Endothelial cell of umbilical vein (primary cell): ENCODE measurements at regions not wholly inside any gene's neighbourhood (a gene's known extent, or its start where the extent isn't known, plus 50 kb on each side); places are given as distances from the start of the nearest gene placed in this dataset.

Experiments used
- BruUV-seq: library from RNA; stranded (reverse); fragments of 400-500 nt; replicated peaks from 2 replicates; lab custom pipeline; 2021; lab: Mats Ljungman, UMichigan
- CTCF ChIA-PET: fragments of 300-600, 350-600 bp; sonication (Branson Sonifier 250); formaldehyde crosslinking; loops from one replicate; lab custom pipeline; 2021; ENCODE audit warnings: antibody characterized with exemption, inconsistent platforms; lab: Charles Lee
- POLR2A ChIA-PET: fragments of 300-600, 350-600 bp; sonication (Branson Sonifier 250); formaldehyde crosslinking; loops from one replicate; lab custom pipeline; 2021; ENCODE audit warnings: antibody characterized with exemption, inconsistent platforms; lab: Charles Lee
- DNase-seq: peaks from one replicate; pipeline ENCODE4 v3.0.0-alpha.2; 2011; ENCODE audit warnings: low read depth, low spot score
- FAIRE-seq: peaks from 2 replicates; lab custom pipeline; 2011; peaks lifted over from hg19 to GRCh38; lab: Jason Lieb, UNC
- H2AFZ ChIP-seq: 2 replicates; pipeline ENCODE4 v1.6.0; 2012; ENCODE audit warnings: low read depth, low read length, control low read depth, inconsistent platforms
- H3K27ac ChIP-seq: 2 replicates; pipeline ENCODE4 v1.5.1; 2011; ENCODE audit warnings: low read depth, mild to moderate bottlenecking, control low read depth, low read length, moderate library complexity; ENCODE audit not compliant: insufficient read depth
- H3K27me3 ChIP-seq, 2 experiments: 2 replicates each; pipeline versions ENCODE4 v1.6.0 to v1.6.1; 2011; ENCODE audit warnings: low read length in 2 of 2, mixed read lengths in 1 of 2; ENCODE audit not compliant: control insufficient read depth in 2 of 2, insufficient read depth in 2 of 2
- H3K36me3 ChIP-seq, 2 experiments: 2 replicates in 1 of 2; 3 replicates in 1 of 2; pipeline ENCODE4 v1.5.1; 2011; ENCODE audit warnings: low read length in 2 of 2, mild to moderate bottlenecking in 1 of 2, moderate library complexity in 1 of 2; ENCODE audit not compliant: control insufficient read depth in 2 of 2, insufficient read depth in 2 of 2; ENCODE audit errors: extremely low read depth in 1 of 2
- H3K4me1 ChIP-seq: 3 replicates; pipeline ENCODE4 v1.5.1; 2011; ENCODE audit warnings: mild to moderate bottlenecking, low read length; ENCODE audit not compliant: control insufficient read depth, insufficient read depth; ENCODE audit errors: extremely low read depth
- H3K4me2 ChIP-seq: 2 replicates; pipeline ENCODE4 v1.6.1; 2011; ENCODE audit warnings: low read length, control low read depth, mixed read lengths; ENCODE audit not compliant: insufficient read depth
- H3K4me3 ChIP-seq, 3 experiments: fragments of 200-600 bp in 1 of 3; sonication (generic), shearing (Covaris generic) in 1 of 3; replicated peaks in 1 of 3; 2 replicates each; pipeline ENCODE4 v1.5.1; 2011 to 2016; ENCODE audit warnings: control low read depth in 3 of 3, low read length in 3 of 3, mild to moderate bottlenecking in 2 of 3, inconsistent platforms in 1 of 3, low read depth in 1 of 3, moderate library complexity in 1 of 3; ENCODE audit not compliant: insufficient read depth in 1 of 3
- H3K79me2 ChIP-seq: 2 replicates; pipeline ENCODE4 v1.6.0; 2012; ENCODE audit warnings: low read length, inconsistent platforms; ENCODE audit not compliant: control insufficient read depth, insufficient read depth
- H3K9ac ChIP-seq: replicated peaks from 2 replicates; pipeline ENCODE3; 2011; ENCODE audit warnings: low read length, control low read depth; ENCODE audit not compliant: insufficient read depth; ENCODE audit errors: extremely low read depth
- H3K9me1 ChIP-seq: replicated peaks from 3 replicates; pipeline ENCODE4 v1.6.0; 2011; ENCODE audit warnings: mild to moderate bottlenecking, low read length; ENCODE audit not compliant: control insufficient read depth, insufficient read depth; ENCODE audit errors: extremely low read depth
- H3K9me3 ChIP-seq: replicated peaks from 2 replicates; pipeline ENCODE4 v1.5.1; 2012; ENCODE audit warnings: low read length, inconsistent platforms; ENCODE audit not compliant: control insufficient read depth, insufficient read depth
- H4K20me1 ChIP-seq: replicated peaks from 2 replicates; pipeline ENCODE3; 2011; ENCODE audit warnings: mild to moderate bottlenecking, low read length; ENCODE audit not compliant: control insufficient read depth, insufficient read depth; ENCODE audit errors: extremely low read depth
- CTCF ChIP-seq, 2 donors: IDR thresholded peaks; 1 replicate in 1 of 2; 2 replicates in 1 of 2; pipeline ENCODE4 v1.5.1; 2011; ENCODE audit warnings: low read length in 2 of 2, mild to moderate bottlenecking in 2 of 2, moderate library complexity in 2 of 2, control low read depth in 1 of 2, inconsistent platforms in 1 of 2, low read depth in 1 of 2; ENCODE audit not compliant: insufficient read depth in 1 of 2; ENCODE audit errors: extremely low read depth in 1 of 2
- EZH2 ChIP-seq: IDR thresholded peaks from 2 replicates; pipeline ENCODE4 v1.6.1; 2012; ENCODE audit warnings: borderline replicate concordance, low read depth, mild to moderate bottlenecking, moderate library complexity, low read length, inconsistent platforms; ENCODE audit not compliant: severe bottlenecking
- FOS ChIP-seq: IDR thresholded peaks from 2 replicates; pipeline ENCODE4 v1.6.1; 2011; ENCODE audit warnings: mild to moderate bottlenecking, low read length, moderate library complexity, borderline replicate concordance; ENCODE audit not compliant: insufficient read depth
- GATA2 ChIP-seq: IDR thresholded peaks from 2 replicates; pipeline ENCODE4 v1.7.0; 2011; ENCODE audit warnings: low read depth, mild to moderate bottlenecking, moderate library complexity, mixed read lengths, low read length; ENCODE audit not compliant: insufficient read length, insufficient read depth
- JUN ChIP-seq: IDR thresholded peaks from 2 replicates; pipeline ENCODE4 v1.6.1; 2011; ENCODE audit warnings: borderline replicate concordance, low read depth; ENCODE audit not compliant: insufficient read length, insufficient read depth
- MAX ChIP-seq: IDR thresholded peaks from 2 replicates; pipeline ENCODE4 v1.6.1; 2011; ENCODE audit not compliant: insufficient read depth, insufficient read length
- MYC ChIP-seq: IDR thresholded peaks from one replicate; pipeline ENCODE4 v1.6.1; 2011; ENCODE audit warnings: mild to moderate bottlenecking, low read depth, low read length
- POLR2A ChIP-seq: IDR thresholded peaks from 2 replicates; pipeline ENCODE4 v1.6.1; 2012; ENCODE audit warnings: low read depth, mild to moderate bottlenecking, control low read depth, low read length
- POLR2AphosphoS5 ChIP-seq: IDR thresholded peaks from 2 replicates; pipeline ENCODE4 v1.6.1; 2012; ENCODE audit warnings: low read depth, mild to moderate bottlenecking, control low read depth, low read length, moderate library complexity; ENCODE audit not compliant: insufficient read depth
- dilution Hi-C: fragments of 300-500 bp; cut with MboI; formaldehyde crosslinking; loops from one replicate; pipeline ENCODE4 v1.15.0; 2019; ENCODE audit warnings: low sequenced_read_pairs; ENCODE audit not compliant: extremely low pct_ligation_motif_present
- intact Hi-C: fragments of 100-400 bp; cut with micrococcal nuclease; formaldehyde crosslinking; loops from one replicate; pipeline ENCODE4 v1.10.0; 2022

DNA sequence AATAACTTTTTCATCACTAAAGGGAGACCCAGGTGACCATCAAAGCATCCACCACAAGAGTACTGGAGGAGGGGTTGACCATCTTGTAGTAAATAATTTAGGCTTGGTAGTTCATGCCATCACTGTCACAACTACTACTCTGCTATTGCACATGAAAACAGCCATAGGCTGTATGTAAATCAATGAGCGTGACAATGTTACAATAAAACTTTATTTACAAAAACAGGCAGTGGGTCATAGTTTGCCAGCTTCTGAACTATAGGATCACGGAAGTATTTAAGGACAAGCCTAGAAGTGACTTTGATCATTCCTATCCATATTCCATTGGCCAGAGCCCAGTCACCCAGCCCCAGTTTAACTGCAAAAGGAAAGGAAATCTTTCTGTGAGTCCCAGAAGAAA, 153.4 kb downstream of the NUAK1 start:
- POLR2A ChIA-PET = no interaction called here
- TF ChIP-seq MAX = no peak
- no peak for TF ChIP-seq EZH2
- Histone ChIP-seq H3K4me1 (no peaks in the 10 kb centered on the region), H3K9me3 (no peaks in the 10 kb centered on the region), H3K9ac (no peak overlapping the region), H3K79me2 (no peaks in the 10 kb centered on the region), H4K20me1 (no peaks in the 10 kb centered on the region), H2AFZ (no peak overlapping the region), H3K27me3 (peaks cover 3 to 4% of the 10 kb centered on the region in 2 experiments), H3K9me1 (no peaks in the 10 kb centered on the region), H3K27ac (no peak overlapping the region), H3K36me3 (no peaks in the 10 kb centered on the region), H3K4me3 (no peak overlapping the region), H3K4me2 (no peak overlapping the region)
- FAIRE-seq (no peak), DNase-seq (no peak)
- CTCF ChIA-PET = no interaction called here
- intact Hi-C loops = no loop called here
- BruUV-seq = no TSS peak
- dilution Hi-C loops = no loop called here

DNA sequence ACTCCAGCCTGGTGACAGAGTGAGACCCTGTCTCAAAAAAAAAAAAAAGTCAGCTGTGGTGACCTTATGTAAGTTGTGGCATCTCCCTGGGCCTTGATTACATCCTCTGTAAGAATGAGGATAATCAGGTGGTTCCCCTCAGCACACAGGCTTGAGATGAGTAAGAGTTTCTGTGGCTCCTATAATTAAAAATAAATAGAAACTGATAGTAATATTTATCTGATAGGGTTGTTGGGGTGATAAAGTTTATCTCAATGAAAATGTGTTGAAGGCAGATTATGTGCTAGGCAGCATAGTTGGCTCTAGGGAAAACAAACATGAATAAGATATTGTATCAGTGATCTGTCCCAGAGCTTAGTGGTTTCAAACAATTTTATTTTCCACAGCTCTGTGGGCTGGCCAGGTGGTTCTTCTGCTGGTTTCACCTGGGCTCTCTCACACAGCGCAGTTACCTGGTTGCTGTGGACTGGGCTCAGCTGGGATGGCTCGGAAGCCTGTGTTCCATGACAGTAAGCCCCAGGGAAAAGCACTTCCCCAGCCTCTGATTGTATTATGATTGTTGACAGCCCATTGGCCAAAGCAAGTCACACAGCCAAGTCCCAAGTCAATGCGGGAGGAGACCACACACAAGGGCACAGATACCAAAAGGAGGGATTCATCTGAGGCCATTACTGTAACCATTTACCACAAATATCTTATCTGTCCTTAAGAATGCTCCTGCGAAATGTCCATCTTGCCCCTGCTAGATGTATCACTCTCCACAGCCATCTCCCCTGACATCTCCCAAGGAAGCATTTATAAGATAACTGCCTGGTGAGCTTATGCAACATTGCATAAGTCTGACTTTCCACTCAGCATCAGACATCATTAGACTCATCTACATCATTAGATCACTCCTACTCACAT, 151.7 kb downstream of the NUAK1 start:
- no peaks in the 10 kb centered on the region for H3K9me3 ChIP-seq
- no peak overlapping the region for H3K27ac ChIP-seq
- no peaks in the 10 kb centered on the region for H3K36me3 ChIP-seq
- no peak overlapping the region for H3K4me3 ChIP-seq
- DNase-seq = no peak
- peaks cover 3 to 4% of the 10 kb centered on the region in 2 experiments for H3K27me3 ChIP-seq
- ChIA-PET CTCF (no interaction called here), POLR2A (no interaction called here)
- intact Hi-C loops (no loop called here), dilution Hi-C loops (no loop called here)
- H3K4me1 ChIP-seq = no peaks in the 10 kb centered on the region
- no TSS peak for BruUV-seq
- TF ChIP-seq CTCF (IDR thresholded peaks at IDR 0.05; ENCODE audit: extremely low read depth in 1 of 2, insufficient read depth in 1 of 2, low read depth in 1 of 2, low read length in 2 of 2) = no peak
- TF ChIP-seq POLR2AphosphoS5 = no peak
- TF ChIP-seq EZH2 = no peak
- TF ChIP-seq GATA2 = no peak
- TF ChIP-seq MAX = no peak
- TF ChIP-seq POLR2A = no peak
- TF ChIP-seq MYC = no peak
- TF ChIP-seq JUN = no peak
- no peak for TF ChIP-seq FOS
- no peaks in the 10 kb centered on the region for H3K79me2 ChIP-seq
- H4K20me1 ChIP-seq = no peaks in the 10 kb centered on the region
- no peak overlapping the region for H3K4me2 ChIP-seq
- no peak overlapping the region for H3K9ac ChIP-seq
- no peak for FAIRE-seq
- H2AFZ ChIP-seq = no peak overlapping the region
- no peaks in the 10 kb centered on the region for H3K9me1 ChIP-seq
